H1 (cell line): ENCODE measurements at regions not wholly inside any gene's neighbourhood (a gene's known extent, or its start where the extent isn't known, plus 50 kb on each side); places are given as distances from the start of the nearest gene placed in this dataset.
A peak's percentile ranks its signal among the peaks of the same experiment; 100 is the strongest.

ENCODE experiments used
- CTCF ChIA-PET: fragments of 300-600 bp; sonication (Branson Sonifier 250); formaldehyde crosslinking; loops from one replicate; lab custom pipeline; 2021; ENCODE audit not compliant: partially characterized antibody; lab: Charles Lee
- POLR2A ChIA-PET: fragments of 300-600 bp; sonication (Branson Sonifier 250); formaldehyde crosslinking; loops from one replicate; lab custom pipeline; 2021; ENCODE audit warnings: inconsistent platforms; ENCODE audit not compliant: partially characterized antibody; lab: Charles Lee
- DNase-seq, 2 experiments: peaks; one replicate each; pipeline versions ENCODE4 v3.0.0 to v3.0.0-alpha.2; 2010 to 2022; ENCODE audit warnings: low spot score in 2 of 2, low read depth in 1 of 2, mixed read lengths in 1 of 2
- FAIRE-seq: peaks from 2 replicates; lab custom pipeline; 2011; peaks lifted over from hg19 to GRCh38; lab: Jason Lieb, UNC
- H2AFZ ChIP-seq: 2 replicates; pipeline ENCODE4 v1.8.1; 2012; ENCODE audit warnings: low read length, inconsistent platforms
- H2AK5ac ChIP-seq: 2 replicates; pipeline ENCODE4 v1.6.1; 2013; ENCODE audit warnings: low read depth, low read length
- H2BK120ac ChIP-seq: replicated peaks from 2 replicates; pipeline ENCODE3; 2013; ENCODE audit warnings: low read depth, low read length, inconsistent platforms
- H2BK12ac ChIP-seq: 2 replicates; pipeline ENCODE4 v1.6.1; 2013; ENCODE audit warnings: low read depth, low read length
- H2BK15ac ChIP-seq: 2 replicates; pipeline ENCODE4 v1.6.1; 2013; ENCODE audit warnings: low read length
- H2BK20ac ChIP-seq: 2 replicates; pipeline ENCODE4 v1.6.1; 2013; ENCODE audit warnings: low read length
- H2BK5ac ChIP-seq: 2 replicates; pipeline ENCODE4 v1.6.1; 2013; ENCODE audit warnings: low read depth, low read length
- H3K14ac ChIP-seq: 2 replicates; pipeline ENCODE4 v1.6.1; 2013; ENCODE audit warnings: inconsistent platforms; ENCODE audit not compliant: insufficient read length
- H3K18ac ChIP-seq: 2 replicates; pipeline ENCODE4 v1.6.1; 2013; ENCODE audit warnings: low read length; ENCODE audit errors: extremely low read depth
- H3K23ac ChIP-seq: 2 replicates; pipeline ENCODE4 v1.6.1; 2013; ENCODE audit warnings: inconsistent platforms; ENCODE audit not compliant: insufficient read length
- H3K23me2 ChIP-seq: 2 replicates; pipeline ENCODE4 v1.6.1; 2013; ENCODE audit warnings: low read depth, low read length
- H3K27ac ChIP-seq: 2 replicates; pipeline ENCODE4 v1.6.1; 2011; ENCODE audit warnings: low read depth, low read length, inconsistent platforms
- H3K27me3 ChIP-seq, 4 experiments: replicated peaks in 1 of 4; 1 replicate in 1 of 4; 2 replicates in 3 of 4; pipeline versions ENCODE4 v1.6.1 to v1.8.1; 2011 to 2013; ENCODE audit warnings: low read length in 3 of 4, mild to moderate bottlenecking in 3 of 4, inconsistent platforms in 2 of 4, mixed read lengths in 2 of 4, moderate library complexity in 1 of 4; ENCODE audit not compliant: control insufficient read depth in 3 of 4, insufficient read depth in 3 of 4; ENCODE audit errors: extremely low read depth in 1 of 4
- H3K36me3 ChIP-seq, 4 experiments: 2 replicates each; pipeline versions ENCODE4 v1.6.1 to v1.8.1; 2011 to 2013; ENCODE audit warnings: mild to moderate bottlenecking in 4 of 4, low read length in 3 of 4, moderate library complexity in 2 of 4, control low read depth in 1 of 4, inconsistent platforms in 1 of 4; ENCODE audit not compliant: insufficient read depth in 4 of 4, control insufficient read depth in 2 of 4
- H3K4ac ChIP-seq: replicated peaks from 2 replicates; pipeline ENCODE3; 2013; ENCODE audit warnings: low read length, low read depth, mixed read lengths, inconsistent platforms; ENCODE audit not compliant: insufficient read length
- H3K4me1 ChIP-seq, 4 experiments: replicated peaks in 1 of 4; 1 replicate in 1 of 4; 2 replicates in 3 of 4; pipeline versions ENCODE4 v1.6.1 to v1.8.1; 2011 to 2013; ENCODE audit warnings: low read length in 3 of 4, inconsistent platforms in 2 of 4, mixed read lengths in 1 of 4; ENCODE audit not compliant: insufficient read depth in 4 of 4, control insufficient read depth in 3 of 4
- H3K4me2 ChIP-seq, 2 experiments: 2 replicates each; pipeline versions ENCODE4 v1.6.1 to v1.8.1; 2011 to 2013; ENCODE audit warnings: low read depth in 2 of 2, low read length in 2 of 2, control low read depth in 1 of 2, inconsistent platforms in 1 of 2, mild to moderate bottlenecking in 1 of 2; ENCODE audit not compliant: insufficient read depth in 1 of 2
- H3K4me3 ChIP-seq, 4 experiments: fragments of 200-600, 300-600 bp in 1 of 4; sonication (generic), shearing (Covaris generic), sonication (Bioruptor Twin) in 1 of 4; 2 replicates each; pipeline versions ENCODE4 v1.5.1 to v1.8.1; 2011 to 2016; ENCODE audit warnings: low read length in 4 of 4, low read depth in 3 of 4, control low read depth in 2 of 4, inconsistent platforms in 2 of 4, mild to moderate bottlenecking in 2 of 4, mixed read lengths in 1 of 4, moderate library complexity in 1 of 4; ENCODE audit not compliant: insufficient read depth in 2 of 4; ENCODE audit errors: extremely low read depth in 1 of 4
- H3K56ac ChIP-seq: replicated peaks from 2 replicates; pipeline ENCODE3; 2013; ENCODE audit warnings: low read depth, mild to moderate bottlenecking, mixed read lengths, low read length, inconsistent platforms; ENCODE audit not compliant: insufficient read length
- H3K79me1 ChIP-seq: 2 replicates; pipeline ENCODE4 v1.6.1; 2013; ENCODE audit warnings: low read depth, low read length, control low read depth
- H3K79me2 ChIP-seq, 2 experiments: 2 replicates each; pipeline versions ENCODE4 v1.6.1 to v1.8.1; 2012 to 2013; ENCODE audit warnings: low read length in 2 of 2, mild to moderate bottlenecking in 2 of 2, inconsistent platforms in 1 of 2; ENCODE audit not compliant: insufficient read depth in 2 of 2, control insufficient read depth in 1 of 2
- H3K9ac ChIP-seq, 4 experiments: replicated peaks in 1 of 4; 1 replicate in 1 of 4; 2 replicates in 3 of 4; pipeline versions ENCODE4 v1.6.1 to v1.8.1; 2011 to 2013; ENCODE audit warnings: low read depth in 3 of 4, low read length in 3 of 4, control low read depth in 2 of 4, mild to moderate bottlenecking in 2 of 4, moderate library complexity in 2 of 4, inconsistent platforms in 1 of 4; ENCODE audit errors: extremely low read depth in 1 of 4
- H3K9me3 ChIP-seq, 2 experiments: 2 replicates each; pipeline versions ENCODE4 v1.6.1 to v1.8.1; 2012 to 2013; ENCODE audit warnings: mild to moderate bottlenecking in 2 of 2, moderate library complexity in 2 of 2, control low read depth in 1 of 2, inconsistent platforms in 1 of 2, low read depth in 1 of 2, low read length in 1 of 2, mixed read lengths in 1 of 2; ENCODE audit not compliant: insufficient read depth in 2 of 2
- H4K20me1 ChIP-seq, 2 experiments: replicated peaks in 1 of 2; 2 replicates each; pipeline versions ENCODE3 to v1.8.1; 2011 to 2013; ENCODE audit warnings: inconsistent platforms in 2 of 2, low read length in 2 of 2, mild to moderate bottlenecking in 1 of 2; ENCODE audit not compliant: insufficient read depth in 2 of 2, control insufficient read depth in 1 of 2
- H4K5ac ChIP-seq: 2 replicates; pipeline ENCODE4 v1.6.1; 2013; ENCODE audit warnings: low read length, low read depth, mixed read lengths, inconsistent platforms; ENCODE audit not compliant: insufficient read length
- H4K8ac ChIP-seq: 2 replicates; pipeline ENCODE4 v1.8.0; 2013; ENCODE audit warnings: mild to moderate bottlenecking, moderate library complexity, low read length, inconsistent platforms; ENCODE audit not compliant: insufficient read depth; ENCODE audit errors: extremely low read depth
- H4K91ac ChIP-seq: replicated peaks from 2 replicates; pipeline ENCODE3; 2013; ENCODE audit warnings: low read length, mixed read lengths, inconsistent platforms; ENCODE audit not compliant: insufficient read length
- CBX8 ChIP-seq: fragments of 300-800, 300-1000 bp; sonication (generic); IDR thresholded peaks from 2 replicates; pipeline ENCODE4 v1.7.1; 2016; ENCODE audit warnings: low read depth, low read length, borderline replicate concordance
- CHD1 ChIP-seq: IDR thresholded peaks from 2 replicates; pipeline ENCODE4 v1.6.1; 2012; ENCODE audit warnings: low read depth, low read length, improper control_type of control experiment
- CHD2 ChIP-seq: IDR thresholded peaks from 2 replicates; pipeline ENCODE4 v1.6.1; 2012; ENCODE audit warnings: low read length, improper control_type of control experiment
- FOSL1 ChIP-seq: IDR thresholded peaks from 2 replicates; pipeline ENCODE4 v1.6.1; 2011; ENCODE audit warnings: mild to moderate bottlenecking, low read depth, low read length, moderate library complexity; ENCODE audit not compliant: insufficient read depth
- HDAC2 ChIP-seq, 2 experiments: fragments of 300-600 bp in 1 of 2; sonication (generic) in 1 of 2; IDR thresholded peaks; 2 replicates each; pipeline ENCODE4 v1.6.1; 2011 to 2012; ENCODE audit warnings: low read depth in 2 of 2, low read length in 2 of 2, mild to moderate bottlenecking in 2 of 2, moderate library complexity in 2 of 2, borderline replicate concordance in 1 of 2, inconsistent platforms in 1 of 2
- HDAC6 ChIP-seq: IDR thresholded peaks from one replicate; pipeline ENCODE4 v1.7.1; 2012; ENCODE audit warnings: low read depth, mild to moderate bottlenecking, inconsistent platforms, low read length, moderate library complexity
- MAFK ChIP-seq: IDR thresholded peaks from 2 replicates; pipeline ENCODE4 v1.6.1; 2012; ENCODE audit warnings: low read depth, mild to moderate bottlenecking, improper control_type of control experiment, low read length
- PHF8 ChIP-seq: fragments of 200-600 bp; sonication (generic); conservative IDR thresholded peaks from 2 replicates; pipeline ENCODE4 v1.7.1; 2012; ENCODE audit warnings: low read depth, mild to moderate bottlenecking, inconsistent platforms, low read length, moderate library complexity
- POLR2A ChIP-seq, 2 experiments: IDR thresholded peaks; 1 replicate in 1 of 2; 2 replicates in 1 of 2; pipeline ENCODE4 v1.6.1; 2011; ENCODE audit warnings: low read depth in 2 of 2, low read length in 2 of 2, mild to moderate bottlenecking in 2 of 2; ENCODE audit errors: control extremely low read depth in 1 of 2
- SIRT6 ChIP-seq: IDR thresholded peaks from one replicate; pipeline ENCODE4 v1.7.1; 2012; ENCODE audit warnings: low read length, inconsistent platforms
- SP2 ChIP-seq: IDR thresholded peaks from 2 replicates; pipeline ENCODE4 v1.6.1; 2012; ENCODE audit warnings: mild to moderate bottlenecking, low read length, inconsistent platforms
- SUZ12 ChIP-seq: fragments of 200-600 bp; sonication (generic); IDR thresholded peaks from 2 replicates; pipeline ENCODE4 v1.6.1; 2012; ENCODE audit warnings: mild to moderate bottlenecking, inconsistent platforms, low read length, moderate library complexity, mixed read lengths
- TAF7 ChIP-seq: optimal IDR thresholded peaks from 2 replicates; pipeline ENCODE3; 2011; ENCODE audit warnings: low read depth, mild to moderate bottlenecking, inconsistent platforms, low read length, moderate library complexity, borderline replicate concordance
- WGBS, 2 experiments: shearing (Covaris generic) in 1 of 2; methylation state at CpG; one replicate each; pipeline versions ENCODE4 v1.1.6 to v1.1.7; 2013 to 2015; ENCODE audit warnings: low lambda C conversion rate in 2 of 2, mixed read lengths in 2 of 2, inconsistent platforms in 1 of 2, low coverage in 1 of 2, missing lambda C conversion rate in 1 of 2; ENCODE audit not compliant: insufficient replicate concordance in 2 of 2, insufficient coverage in 1 of 2, insufficient read length in 1 of 2; ENCODE audit errors: extremely low coverage in 1 of 2, missing lambda C conversion rate in 1 of 2; 5-methylcytosine and 5-hydroxymethylcytosine counted together
- TF ChIP-seq, protein P1 (sequence below): IDR thresholded peaks from 2 replicates; pipeline ENCODE4 v1.6.1; 2012; ENCODE audit warnings: inconsistent platforms

DNA sequence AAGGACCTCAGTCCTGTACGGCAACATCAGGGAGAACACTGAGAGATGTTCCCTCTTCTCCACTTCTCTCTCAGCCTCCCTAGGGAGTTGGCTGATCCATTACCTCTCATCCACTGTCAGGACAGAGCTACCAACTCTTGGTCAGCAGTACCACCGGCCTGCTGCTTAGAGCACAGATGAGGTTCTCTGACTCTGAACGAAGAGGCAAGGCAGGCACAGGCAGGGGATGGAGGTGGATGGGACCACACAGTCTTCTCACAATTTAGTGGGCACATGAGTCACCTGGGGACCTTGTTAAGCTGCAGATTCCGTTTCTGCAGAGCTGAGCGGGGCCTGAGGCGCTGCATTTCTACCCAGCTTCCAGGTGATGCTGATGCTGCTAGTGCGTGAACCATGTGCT lies 128.6 kb upstream of the CCL2 start:
- Histone ChIP-seq H2BK120ac (no peak overlapping the region), H3K4me1 (peaks cover 0 to 2% (median 0%) of the 10 kb centered on the region in 4 experiments; a peak in 1 of 7 replicates), H3K4me2 (no peak overlapping the region), H3K27me3 (no peaks in the 10 kb centered on the region; a peak in 1 of 7 replicates), H2BK12ac (no peak overlapping the region), H4K5ac (no peak overlapping the region), H3K4me3 (no peak overlapping the region), H2AFZ (no peak overlapping the region), H3K14ac (no peak overlapping the region), H3K9me3 (no peaks in the 10 kb centered on the region), H3K9ac (no peak overlapping the region), H2AK5ac (no peak overlapping the region), H3K18ac (no peak overlapping the region), H3K79me1 (no peaks in the 10 kb centered on the region; the same call in 1 of the 2 replicates), H3K23me2 (no peaks in the 10 kb centered on the region), H3K36me3 (no peaks in the 10 kb centered on the region; a peak in 2 of 8 replicates), H3K79me2 (no peaks in the 10 kb centered on the region), H3K23ac (no peak overlapping the region), H3K27ac (no peak overlapping the region), H2BK20ac (no peak overlapping the region), H4K8ac (no peak overlapping the region), H4K91ac (no peak overlapping the region), H2BK5ac (no peak overlapping the region; the same call in 1 of the 2 replicates), H4K20me1 (no peaks in the 10 kb centered on the region), H2BK15ac (no peak overlapping the region), H3K56ac (no peak overlapping the region), H3K4ac (no peak overlapping the region)
- POLR2A ChIA-PET, result interaction anchor here (0.8 kb wide), 1 partner anchor 53 kb away, joined by 3 read pairs; no protein-coding TSS in a partner anchor
- CTCF ChIA-PET, result interaction anchor here (0.6 to 16.4 kb wide), 7 partner anchors 20 to 559 kb away, joined by 3 to 145 read pairs (median 3); no protein-coding TSS in a partner anchor
- 95% methylated on average over 7 of the region's 7 CpGs; no CpG with 5 or more reads in 1 of the 2 experiments for WGBS, 2 experiments
- peak in 1 of 2 experiments; percentile 35 for DNase-seq
- no peak for FAIRE-seq
- no peak for TF ChIP-seq FOSL1
- no peak for TF ChIP-seq PHF8
- no peak for TF ChIP-seq TAF7
- TF ChIP-seq MAFK, result no peak
- no peak for TF ChIP-seq SP2
- TF ChIP-seq HDAC6, result no peak
- TF ChIP-seq SUZ12, result no peak
- TF ChIP-seq CHD2, result no peak
- no peak for TF ChIP-seq SIRT6
- no peak for TF ChIP-seq CHD1
- TF ChIP-seq, protein P1, sequence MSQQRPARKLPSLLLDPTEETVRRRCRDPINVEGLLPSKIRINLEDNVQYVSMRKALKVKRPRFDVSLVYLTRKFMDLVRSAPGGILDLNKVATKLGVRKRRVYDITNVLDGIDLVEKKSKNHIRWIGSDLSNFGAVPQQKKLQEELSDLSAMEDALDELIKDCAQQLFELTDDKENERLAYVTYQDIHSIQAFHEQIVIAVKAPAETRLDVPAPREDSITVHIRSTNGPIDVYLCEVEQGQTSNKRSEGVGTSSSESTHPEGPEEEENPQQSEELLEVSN, result no peak
- no peak for TF ChIP-seq POLR2A (IDR thresholded peaks at IDR 0.05; ENCODE audit: control extremely low read depth in 1 of 2, low read depth in 2 of 2, low read length in 2 of 2)
- no peak for TF ChIP-seq CBX8
- TF ChIP-seq HDAC2 (IDR thresholded peaks at IDR 0.05; ENCODE audit: borderline replicate concordance in 1 of 2, low read depth in 2 of 2, low read length in 2 of 2), result no peak
